Activated CD4-positive, alpha-beta T cell treated with anti-CD3 and anti-CD28 coated beads, Interleukin-2, amount 10 ng/mL, durations not matched to agents 7 days and 5 days (primary cell): ENCODE measurements at regions not wholly inside any gene's neighbourhood (a gene's known extent, or its start where the extent isn't known, plus 50 kb on each side); places are given as distances from the start of the nearest gene placed in this dataset.

Experiments
- CTCF ChIA-PET: fragments of 350-600 bp; sonication (Branson Sonifier 250); formaldehyde crosslinking; loops from one replicate; lab custom pipeline; 2021; ENCODE audit warnings: antibody characterized with exemption; lab: Charles Lee
- POLR2A ChIA-PET: fragments of 350-600 bp; sonication (Branson Sonifier 250); formaldehyde crosslinking; loops from one replicate; lab custom pipeline; 2021; ENCODE audit warnings: antibody characterized with exemption; lab: Charles Lee
- DNase-seq: peaks from one replicate; pipeline ENCODE4 v3.0.0-alpha.2; 2020
- H3K27ac Mint-ChIP-seq: one replicate; pipeline ENCODE4 v1.8.0; 2021; ENCODE audit warnings: mild to moderate bottlenecking, moderate library complexity, mixed read lengths
- H3K27me3 Mint-ChIP-seq: one replicate; pipeline ENCODE4 v1.8.0; 2021; ENCODE audit warnings: mixed read lengths
- H3K36me3 Mint-ChIP-seq: one replicate; pipeline ENCODE4 v1.8.0; 2021; ENCODE audit warnings: low read depth, mixed read lengths
- H3K4me1 Mint-ChIP-seq: one replicate; pipeline ENCODE4 v1.8.0; 2021; ENCODE audit warnings: mixed read lengths
- H3K4me3 Mint-ChIP-seq: one replicate; pipeline ENCODE4 v1.8.0; 2021; ENCODE audit warnings: mild to moderate bottlenecking, moderate library complexity, mixed read lengths
- H3K9me3 Mint-ChIP-seq: one replicate; pipeline ENCODE4 v1.8.0; 2021; ENCODE audit warnings: mixed read lengths

DNA sequence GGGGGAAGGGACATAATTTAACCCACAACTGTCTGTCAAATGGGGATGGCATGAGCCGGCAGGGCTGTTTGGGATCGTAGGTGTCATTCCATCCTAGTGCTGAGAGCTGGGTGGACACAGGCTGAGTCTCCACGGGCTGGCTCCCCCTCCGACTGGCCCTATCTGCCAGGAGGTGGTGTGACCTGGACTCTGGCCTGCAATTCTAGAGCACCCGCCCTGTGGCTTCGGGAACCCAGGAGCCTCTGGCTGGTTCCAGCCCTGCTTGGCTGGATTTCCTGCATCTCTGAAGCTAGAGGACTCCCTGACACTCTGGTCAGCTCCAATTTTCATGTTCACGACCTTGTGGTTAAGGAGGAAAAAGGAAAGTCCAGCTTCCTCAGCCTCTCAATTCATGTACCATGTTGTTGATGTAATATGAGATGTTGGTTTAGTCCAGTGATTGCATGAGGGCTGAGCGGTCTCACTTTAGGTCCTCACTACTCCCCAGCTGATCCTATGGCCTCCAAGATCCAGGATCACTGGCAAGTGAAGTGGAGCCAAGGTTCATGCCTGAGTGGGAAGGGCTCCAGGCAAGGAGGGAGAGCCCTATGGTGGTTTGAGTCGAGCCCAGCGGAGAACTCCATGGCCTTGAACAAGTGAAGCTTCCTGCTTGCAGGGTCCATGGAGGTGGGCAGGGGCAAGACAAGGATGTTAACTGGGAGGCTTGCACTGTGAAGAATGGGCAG is 169.1 kb downstream of the NDUFA10 start:
- ChIA-PET POLR2A (no interaction called here), CTCF (interaction anchor here (1.1 kb wide), 1 partner anchor 9 kb away, joined by 5 read pairs; no protein-coding TSS in a partner anchor)
- no peak for DNase-seq
- Mint-ChIP-seq H3K9me3 (peaks cover 5% of the 10 kb centered on the region), H3K4me1 (peaks cover 6% of the 10 kb centered on the region), H3K36me3 (no peaks in the 10 kb centered on the region), H3K27ac (no peak overlapping the region), H3K27me3 (peaks cover 11% of the 10 kb centered on the region), H3K4me3 (no peak overlapping the region)

DNA sequence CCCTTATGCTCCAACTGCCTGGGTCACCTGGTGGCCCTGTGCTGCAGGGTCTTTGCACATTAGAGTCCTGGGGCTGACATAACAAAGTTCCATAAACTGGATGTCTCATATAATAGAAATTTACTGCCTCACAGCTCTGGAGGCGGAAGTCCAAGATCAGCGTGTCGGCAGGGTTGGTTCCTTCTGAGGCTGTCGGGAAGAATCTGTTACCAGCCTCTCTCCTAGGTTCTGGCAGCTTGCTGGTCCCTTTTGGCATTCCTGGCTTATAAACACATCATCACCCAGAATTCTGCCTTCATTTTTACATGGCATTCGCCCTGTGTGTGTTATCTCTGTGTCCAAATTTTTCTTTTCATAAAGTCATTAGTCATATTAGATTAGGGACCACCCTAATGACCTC is 170.5 kb downstream of the NDUFA10 start:
- no peak for DNase-seq
- no peaks in the 10 kb centered on the region for H3K36me3 Mint-ChIP-seq
- H3K4me3 Mint-ChIP-seq: no peak overlapping the region
- H3K27ac Mint-ChIP-seq: no peak overlapping the region
- POLR2A ChIA-PET: no interaction called here
- no peaks in the 10 kb centered on the region for H3K4me1 Mint-ChIP-seq
- peaks cover 16% of the 10 kb centered on the region for H3K27me3 Mint-ChIP-seq
- H3K9me3 Mint-ChIP-seq: peaks cover 11% of the 10 kb centered on the region
- CTCF ChIA-PET: no interaction called here

DNA sequence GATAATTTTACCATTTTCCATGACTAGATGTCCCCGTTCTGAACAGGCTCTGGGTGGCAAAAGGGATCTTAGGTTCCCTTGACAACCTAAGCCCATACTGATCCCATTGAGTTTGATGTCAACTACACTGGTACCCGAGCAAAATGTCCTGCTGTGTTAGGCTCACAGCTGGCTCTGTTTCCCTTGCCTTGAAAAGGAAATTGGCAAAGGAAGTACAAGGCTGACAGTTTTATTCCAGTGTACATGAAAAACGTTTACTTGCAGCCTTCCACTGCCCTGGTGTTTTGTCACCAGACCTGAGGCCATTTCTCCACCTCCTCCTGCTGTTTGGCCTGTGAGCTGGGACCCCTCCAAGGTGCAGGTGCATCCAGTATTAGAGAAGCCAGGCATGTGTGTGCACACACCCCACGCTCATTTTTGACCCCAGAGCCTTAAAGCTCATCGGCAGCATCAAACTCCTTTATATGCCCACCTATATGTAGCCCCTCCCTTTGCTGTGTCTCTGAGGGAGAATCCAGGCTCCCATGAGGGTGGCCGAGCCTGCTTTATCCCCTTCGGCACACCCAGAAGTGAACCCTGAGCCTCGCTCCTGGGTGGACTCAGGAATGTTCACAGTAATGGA is 171.3 kb downstream of the NDUFA10 start:
- H3K4me1 Mint-ChIP-seq: no peaks in the 10 kb centered on the region
- H3K4me3 Mint-ChIP-seq: no peak overlapping the region
- POLR2A ChIA-PET: no interaction called here
- no peak overlapping the region for H3K27ac Mint-ChIP-seq
- peaks cover 21% of the 10 kb centered on the region for H3K27me3 Mint-ChIP-seq
- H3K36me3 Mint-ChIP-seq: no peaks in the 10 kb centered on the region
- peaks cover 14% of the 10 kb centered on the region for H3K9me3 Mint-ChIP-seq
- CTCF ChIA-PET: no interaction called here
- no peak for DNase-seq

DNA sequence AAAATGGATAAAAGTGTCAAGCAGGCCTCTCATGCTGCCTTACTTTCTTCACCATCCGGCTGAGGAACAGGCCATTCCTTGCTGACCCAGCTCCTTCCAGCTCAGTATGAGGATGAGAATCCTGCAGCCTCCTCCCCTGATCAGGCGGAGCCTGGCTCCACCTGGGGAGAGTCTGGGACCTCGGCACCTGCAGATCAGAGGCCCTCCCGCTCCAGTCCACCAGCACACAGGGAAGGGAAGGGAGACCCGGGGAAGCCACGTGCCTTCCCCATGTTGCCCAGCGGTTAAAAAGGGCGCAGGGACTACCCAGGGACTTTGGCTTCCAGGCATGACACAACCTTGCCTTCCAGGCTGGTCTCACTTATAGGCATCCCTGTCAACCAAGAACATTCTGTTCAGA is 172.0 kb downstream of the NDUFA10 start:
- ChIA-PET CTCF (no interaction called here), POLR2A (no interaction called here)
- peaks cover 27% of the 10 kb centered on the region for H3K27me3 Mint-ChIP-seq
- H3K36me3 Mint-ChIP-seq: no peaks in the 10 kb centered on the region
- H3K9me3 Mint-ChIP-seq: peaks cover 14% of the 10 kb centered on the region
- no peak overlapping the region for H3K27ac Mint-ChIP-seq
- DNase-seq: no peak
- no peaks in the 10 kb centered on the region for H3K4me1 Mint-ChIP-seq
- no peak overlapping the region for H3K4me3 Mint-ChIP-seq

DNA sequence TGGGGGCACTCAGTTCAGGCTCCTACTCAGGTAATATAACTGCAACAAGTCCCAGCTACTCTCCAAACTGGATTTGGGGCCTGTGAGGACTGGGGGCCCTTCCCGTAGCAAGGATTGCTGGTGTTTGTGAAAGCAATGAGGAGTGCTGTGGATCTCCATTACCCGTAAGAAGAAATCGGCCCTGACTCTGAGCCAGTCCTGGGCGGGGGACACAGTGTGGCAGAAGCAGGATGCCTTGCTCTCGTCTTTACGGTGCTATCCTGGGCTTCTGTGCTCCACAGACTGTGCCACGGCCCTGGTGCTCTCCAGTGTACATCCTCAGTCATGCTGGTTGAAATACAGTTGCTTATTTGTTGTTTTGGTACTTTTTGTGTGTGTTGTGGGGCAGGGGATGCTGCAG is 172.9 kb downstream of the NDUFA10 start:
- no peak overlapping the region for H3K27ac Mint-ChIP-seq
- H3K27me3 Mint-ChIP-seq: peaks cover 29% of the 10 kb centered on the region
- no peaks in the 10 kb centered on the region for H3K4me1 Mint-ChIP-seq
- no peak for DNase-seq
- CTCF ChIA-PET: no interaction called here
- H3K36me3 Mint-ChIP-seq: no peaks in the 10 kb centered on the region
- no peak overlapping the region for H3K4me3 Mint-ChIP-seq
- POLR2A ChIA-PET: no interaction called here
- peaks cover 14% of the 10 kb centered on the region for H3K9me3 Mint-ChIP-seq

DNA sequence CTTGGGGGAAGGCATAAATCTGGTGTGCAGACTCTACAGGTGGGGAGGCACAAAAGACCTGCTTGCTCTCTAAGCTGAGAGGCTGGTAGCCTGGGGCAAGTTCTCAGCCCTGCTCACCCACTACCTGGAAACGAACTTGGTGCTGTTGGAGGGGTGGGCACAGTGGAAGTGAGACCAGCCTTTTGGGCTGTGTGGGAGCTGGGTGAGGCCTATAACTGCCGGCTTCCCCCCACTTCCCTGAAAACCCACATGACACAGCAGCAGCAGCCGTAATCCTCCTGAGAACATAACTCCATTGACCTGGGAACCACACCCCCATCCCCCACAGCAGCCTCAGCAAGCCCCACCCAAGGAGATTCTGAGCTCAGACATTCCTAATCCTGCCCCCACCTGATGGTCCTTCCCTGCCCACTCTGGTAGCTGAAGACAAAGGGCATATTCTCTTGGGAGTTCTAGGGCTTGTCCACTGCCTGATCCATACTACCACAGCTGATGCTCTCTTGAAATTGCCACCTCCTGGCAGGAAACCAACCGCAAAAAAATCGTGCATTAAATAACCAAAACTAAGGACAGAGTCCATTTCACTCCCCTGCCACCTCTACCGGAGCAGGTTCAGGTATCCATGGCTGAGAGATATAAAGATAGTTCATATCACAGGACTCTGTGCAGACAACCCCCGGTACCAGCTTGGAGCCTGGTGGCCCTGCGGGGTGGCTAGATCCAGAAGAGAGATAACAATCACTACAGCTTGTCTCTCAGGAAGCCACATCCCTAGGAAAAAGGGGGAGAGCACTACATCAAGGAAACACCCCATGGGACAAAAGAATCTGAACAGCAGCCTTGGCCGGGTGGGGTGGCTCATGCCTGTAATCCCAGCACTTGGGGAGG is 178.1 kb downstream of the NDUFA10 start:
- POLR2A ChIA-PET: no interaction called here
- peaks cover 57% of the 10 kb centered on the region for H3K27me3 Mint-ChIP-seq
- H3K9me3 Mint-ChIP-seq: peaks cover 26% of the 10 kb centered on the region
- no peak for DNase-seq
- H3K36me3 Mint-ChIP-seq: peaks cover 5% of the 10 kb centered on the region
- H3K4me1 Mint-ChIP-seq: peaks cover 12% of the 10 kb centered on the region
- CTCF ChIA-PET: interaction anchor here (0.6 to 1.6 kb wide), 3 partner anchors 9 to 827 kb away, joined by 3 to 5 read pairs (median 3); no protein-coding TSS in a partner anchor
- H3K27ac Mint-ChIP-seq: no peak overlapping the region
- H3K4me3 Mint-ChIP-seq: no peak overlapping the region

DNA sequence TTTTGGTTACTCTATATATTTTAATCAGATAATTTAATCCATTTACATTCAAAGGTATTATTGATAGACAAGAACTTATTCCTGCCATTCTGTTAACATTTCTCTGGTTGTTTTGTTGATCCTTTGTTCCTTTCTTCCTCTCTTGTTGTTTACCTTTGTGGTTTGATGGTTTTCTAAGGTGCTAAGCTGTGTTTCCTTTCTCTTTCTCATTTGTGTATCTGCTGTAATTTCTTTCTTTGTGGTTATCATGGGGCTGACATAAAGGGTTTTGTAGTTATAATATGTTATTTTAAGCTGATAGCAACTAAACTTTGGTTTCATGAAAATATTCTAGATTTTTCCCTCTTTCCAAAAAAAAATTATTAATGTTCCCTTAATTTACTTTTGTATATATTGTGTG is 179.2 kb downstream of the NDUFA10 start:
- H3K9me3 Mint-ChIP-seq: peaks cover 20% of the 10 kb centered on the region
- peaks cover 56% of the 10 kb centered on the region for H3K27me3 Mint-ChIP-seq
- ChIA-PET CTCF (interaction anchor here (1.6 kb wide), 1 partner anchor 10 kb away, joined by 5 read pairs; no protein-coding TSS in a partner anchor), POLR2A (no interaction called here)
- peak overlapping the region; percentile 5 for H3K27ac Mint-ChIP-seq
- no peak for DNase-seq
- H3K36me3 Mint-ChIP-seq: peaks cover 5% of the 10 kb centered on the region
- H3K4me1 Mint-ChIP-seq: peaks cover 12% of the 10 kb centered on the region
- H3K4me3 Mint-ChIP-seq: peak overlapping the region; percentile 0

DNA sequence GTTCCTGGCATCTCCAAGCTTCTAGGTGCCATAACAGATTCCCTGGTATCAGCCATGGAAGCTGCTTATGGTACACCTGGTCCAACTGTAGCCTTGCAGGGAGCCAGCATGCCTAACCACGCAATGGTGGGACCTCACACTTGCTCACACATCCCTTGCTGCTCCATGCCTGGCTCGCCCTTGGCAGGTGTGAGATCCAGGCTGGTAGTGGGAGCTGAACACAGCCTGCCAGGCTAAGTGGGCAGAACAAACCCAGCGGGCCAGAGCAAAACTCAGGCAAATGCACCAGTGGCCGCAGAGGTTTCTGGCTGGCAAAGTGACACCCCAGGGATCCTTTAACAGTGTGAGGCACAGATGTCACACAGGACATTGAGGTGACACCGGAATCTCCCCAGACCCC is 185.8 kb downstream of the NDUFA10 start:
- Mint-ChIP-seq H3K36me3 (no peaks in the 10 kb centered on the region), H3K4me3 (no peak overlapping the region), H3K4me1 (no peaks in the 10 kb centered on the region), H3K27me3 (peaks cover 28% of the 10 kb centered on the region), H3K27ac (no peak overlapping the region), H3K9me3 (peaks cover 8% of the 10 kb centered on the region)
- ChIA-PET POLR2A (no interaction called here), CTCF (interaction anchor here (0.7 kb wide), 1 partner anchor 194 kb away, joined by 4 read pairs; no protein-coding TSS in a partner anchor)
- no peak for DNase-seq

DNA sequence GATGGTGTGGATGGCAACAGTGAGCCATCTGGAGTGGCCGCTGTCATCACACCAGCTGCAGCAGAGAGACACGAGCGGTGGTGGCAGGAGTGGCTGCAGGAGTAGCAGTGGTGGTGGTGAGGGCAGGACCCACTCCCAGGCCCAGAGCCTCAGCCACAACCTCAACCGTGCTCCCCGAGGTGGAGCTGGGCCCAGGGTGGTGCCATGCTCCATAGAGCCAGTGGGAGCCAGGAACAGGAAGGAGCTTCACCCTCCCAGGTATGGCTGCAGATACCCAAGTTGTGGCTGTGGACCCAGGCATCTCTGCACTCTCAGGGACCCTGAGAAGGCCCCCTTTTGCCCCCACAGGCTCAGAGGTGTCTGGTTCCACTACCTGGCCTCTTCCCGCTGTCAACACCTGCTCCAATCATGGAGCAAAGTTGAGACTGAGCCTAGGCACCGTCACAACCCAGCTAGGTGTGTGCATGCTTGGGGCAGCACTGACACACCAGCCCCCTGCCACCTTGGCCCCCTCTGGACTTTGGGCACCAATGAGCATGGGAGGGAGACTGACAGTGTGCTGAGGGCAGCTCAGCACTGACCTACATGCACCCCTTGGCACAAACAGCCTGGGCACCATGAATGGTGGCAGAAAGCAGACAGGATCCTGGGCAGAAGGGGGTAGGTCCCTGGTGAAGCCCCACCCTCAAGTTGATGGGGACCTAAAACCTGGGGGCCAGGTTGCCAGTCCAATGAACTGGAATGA is 188.9 kb downstream of the NDUFA10 start:
- Mint-ChIP-seq H3K9me3 (peaks cover 2% of the 10 kb centered on the region), H3K27ac (no peak overlapping the region), H3K36me3 (no peaks in the 10 kb centered on the region), H3K4me3 (no peak overlapping the region), H3K4me1 (no peaks in the 10 kb centered on the region), H3K27me3 (peaks cover 5% of the 10 kb centered on the region)
- CTCF ChIA-PET: no interaction called here
- POLR2A ChIA-PET: no interaction called here
- DNase-seq: no peak

DNA sequence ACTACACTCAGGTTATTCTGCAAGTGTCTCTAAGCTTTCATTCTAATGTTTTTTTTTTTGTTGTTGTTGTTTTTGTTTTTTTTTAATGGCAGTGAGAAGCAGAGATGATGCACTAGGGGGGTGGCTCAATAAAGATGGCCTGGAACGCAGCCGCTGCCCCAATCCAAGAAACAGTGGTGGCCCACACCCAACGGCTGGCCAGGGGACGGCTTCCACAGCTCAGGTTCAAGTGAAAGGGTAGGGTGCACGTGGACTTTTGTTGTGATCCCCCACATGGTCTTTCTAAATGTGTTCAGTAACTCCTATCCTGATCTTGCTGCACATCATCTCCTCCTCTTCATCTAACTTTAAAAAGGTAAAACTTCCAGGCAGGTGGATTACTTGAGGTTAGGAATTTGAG is 190.1 kb downstream of the NDUFA10 start:
- Mint-ChIP-seq H3K4me1 (no peaks in the 10 kb centered on the region), H3K4me3 (no peak overlapping the region), H3K27ac (no peak overlapping the region), H3K36me3 (no peaks in the 10 kb centered on the region), H3K9me3 (peaks cover 2% of the 10 kb centered on the region), H3K27me3 (peaks cover 2% of the 10 kb centered on the region)
- DNase-seq: no peak
- ChIA-PET CTCF (interaction anchor here (0.6 kb wide), 1 partner anchor 21 kb away, joined by 4 read pairs; no protein-coding TSS in a partner anchor), POLR2A (interaction anchor here (0.6 kb wide), 1 partner anchor 1403 kb away, joined by 3 read pairs; no protein-coding TSS in a partner anchor)

DNA sequence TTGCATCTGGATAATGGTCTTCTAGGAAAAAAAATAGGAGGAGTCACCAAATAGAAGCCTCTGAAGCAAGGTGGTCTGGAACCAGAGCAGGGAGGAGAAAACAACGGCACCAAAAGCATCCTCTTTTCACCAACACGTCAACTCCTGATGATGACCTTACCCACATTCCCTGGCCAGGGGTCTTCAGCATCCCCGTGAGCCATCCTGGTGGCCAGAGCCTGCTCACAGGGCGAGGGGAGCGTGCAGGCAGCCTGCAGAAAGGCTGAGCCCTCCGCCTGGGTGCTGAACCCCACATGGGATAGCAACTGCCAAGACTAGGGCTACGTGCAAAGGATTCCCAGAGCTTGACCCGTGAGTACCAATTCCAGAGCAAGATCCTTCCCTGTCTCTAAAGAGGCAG is 191.0 kb downstream of the NDUFA10 start:
- Mint-ChIP-seq H3K4me3 (no peak overlapping the region), H3K36me3 (no peaks in the 10 kb centered on the region), H3K4me1 (no peaks in the 10 kb centered on the region), H3K27me3 (peaks cover 2% of the 10 kb centered on the region), H3K9me3 (peaks cover 2% of the 10 kb centered on the region), H3K27ac (no peak overlapping the region)
- CTCF ChIA-PET: no interaction called here
- DNase-seq: no peak
- POLR2A ChIA-PET: no interaction called here
